ENCODE measurements at regions not wholly inside any gene's neighbourhood (a gene's known extent, or its start where the extent isn't known, plus 50 kb on each side); places are given as distances from the start of the nearest gene placed in this dataset.

DNA sequence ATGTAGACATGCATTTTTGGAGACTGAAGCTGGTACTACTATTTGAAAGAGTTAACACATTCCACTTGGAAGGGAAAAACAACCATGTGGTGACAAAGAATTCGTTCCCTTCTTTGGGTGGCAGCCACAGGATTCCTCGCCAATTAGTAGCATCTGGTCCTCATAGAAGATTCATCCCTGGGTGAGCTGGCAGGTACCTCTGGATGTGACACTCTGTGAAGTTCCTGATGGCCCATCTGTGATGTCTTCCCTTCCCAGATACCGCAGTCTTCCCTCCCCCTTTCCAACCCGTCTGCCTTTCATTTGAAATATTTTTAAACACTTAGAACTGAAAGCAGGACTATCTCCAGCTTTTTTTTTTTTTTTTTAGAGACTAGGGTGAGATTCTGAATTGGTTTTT, 569.5 kb downstream of the TYW1 start:
- DNase-seq, result no peak
- in situ Hi-C loops (cut with MboI; ENCODE audit: low sequenced_read_pairs), result no loop called here

More for the DNA sequence above, 569.5 kb downstream of the TYW1 start:
- Histone ChIP-seq H3K56ac (ENCODE audit: extremely low read depth, insufficient read depth, low read length) (no peak overlapping the region), H3K4me1 (ENCODE audit: control insufficient read depth, insufficient read depth, low read length) (no peaks in the 10 kb centered on the region), H3K18ac (ENCODE audit: low read depth, low read length) (no peak overlapping the region), H3K4ac (ENCODE audit: low read depth, low read length) (no peak overlapping the region), H2BK120ac (ENCODE audit: low read depth, low read length) (no peak overlapping the region), H3K23ac (ENCODE audit: low read depth, low read length) (no peak overlapping the region), H2AFZ (replicated peaks; ENCODE audit: low read length, poor library complexity) (no peak overlapping the region), H2BK20ac (ENCODE audit: low read depth, low read length) (no peak overlapping the region), H3K27me3 (ENCODE audit: control insufficient read depth, insufficient read depth, low read length) (no peaks in the 10 kb centered on the region), H2BK15ac (ENCODE audit: low read depth, low read length) (no peak overlapping the region), H3K9me1 (ENCODE audit: insufficient read depth, low read length) (no peaks in the 10 kb centered on the region), H3K9me3 (ENCODE audit: control insufficient read depth, insufficient read depth, low read length) (peaks cover 17% of the 10 kb centered on the region), H3K36me3 (ENCODE audit: control insufficient read depth, insufficient read depth, low read length) (no peaks in the 10 kb centered on the region), H2BK5ac (ENCODE audit: low read depth, low read length, poor library complexity, severe bottlenecking) (no peak overlapping the region), H2AK5ac (ENCODE audit: low read depth, low read length) (no peak overlapping the region), H3K14ac (replicated peaks; ENCODE audit: low read depth, low read length) (no peak overlapping the region), H4K20me1 (ENCODE audit: insufficient read depth, low read length) (no peaks in the 10 kb centered on the region), H3K79me1 (ENCODE audit: low read depth in 1 of 2, low read length in 2 of 2) (no peaks in the 10 kb centered on the region), H3K4me2 (ENCODE audit: low read depth, low read length) (no peak overlapping the region), H4K91ac (ENCODE audit: insufficient read depth, low read depth, low read length) (no peak overlapping the region), H3K4me3 (ENCODE audit: insufficient read depth, low read depth, low read length) (no peak overlapping the region), H3K9ac (ENCODE audit: low read depth, low read length) (no peak overlapping the region), H4K8ac (ENCODE audit: low read depth in 2 of 2, low read length in 2 of 2) (no peak overlapping the region), H4K5ac (ENCODE audit: low read depth, low read length) (no peak overlapping the region), H2AK9ac (replicated peaks; ENCODE audit: low read depth, low read length, poor library complexity) (no peak overlapping the region), H3K27ac (ENCODE audit: insufficient read depth, low read length) (no peak overlapping the region)
- dilution Hi-C loops (cut with HindIII; ENCODE audit: low sequenced_read_pairs, unreplicated experiment) (no loop called here), intact Hi-C loops (cut with micrococcal nuclease) (no loop called here)
- ChIA-PET POLR2A (ENCODE audit: unreplicated experiment) (no interaction called here), CTCF (no interaction called here)
- WGBS, 2 experiments (ENCODE audit: extremely low coverage in 2 of 2, insufficient read length in 1 of 2), result 14% methylated on average over 1 of the region's 4 CpGs; no CpG with 5 or more reads in 1 of the 2 experiments
- TF ChIP-seq RCOR1 (IDR thresholded peaks at IDR 0.05; ENCODE audit: insufficient replicate concordance, low read length) (no peak), SMC3 (IDR thresholded peaks at IDR 0.05; ENCODE audit: low read depth, low read length) (no peak), MXI1 (IDR thresholded peaks at IDR 0.05; ENCODE audit: borderline replicate concordance, low read depth, low read length) (no peak), CEBPB (IDR thresholded peaks at IDR 0.05; ENCODE audit: low read depth, low read length) (no peak)
- ATAC-seq (ENCODE audit: low read depth), result no peak
- BruUV-seq (replicated peaks), result no TSS peak

Measured in IMR-90 (cell line).